Immature natural killer cell (primary cell): ENCODE measurements at regions not wholly inside any gene's neighbourhood (a gene's known extent, or its start where the extent isn't known, plus 50 kb on each side); places are given as distances from the start of the nearest gene placed in this dataset.

Source experiments
- DNase-seq, 3 donors: peaks; one replicate each; pipeline ENCODE4 v3.0.0; 2022; ENCODE audit warnings: mixed read lengths in 1 of 3
- H3K27ac Mint-ChIP-seq, 6 donors: one replicate each; pipeline ENCODE4 v1.8.0; 2020; ENCODE audit warnings: mixed read lengths in 6 of 6, mild to moderate bottlenecking in 5 of 6, inconsistent platforms in 4 of 6, moderate library complexity in 3 of 6
- H3K27me3 Mint-ChIP-seq, 3 donors: one replicate each; pipeline ENCODE4 v1.8.0; 2020 to 2021; ENCODE audit warnings: low read depth in 3 of 3, mild to moderate bottlenecking in 3 of 3, mixed read lengths in 3 of 3, moderate library complexity in 3 of 3, inconsistent platforms in 1 of 3
- H3K36me3 Mint-ChIP-seq, 3 donors: one replicate each; pipeline ENCODE4 v1.8.0; 2020; ENCODE audit warnings: mixed read lengths in 3 of 3, inconsistent platforms in 2 of 3, mild to moderate bottlenecking in 2 of 3
- H3K4me1 Mint-ChIP-seq, 2 donors: one replicate each; pipeline ENCODE4 v1.8.0; 2020; ENCODE audit warnings: inconsistent platforms in 2 of 2, mild to moderate bottlenecking in 2 of 2, mixed read lengths in 2 of 2, moderate library complexity in 1 of 2
- H3K4me3 Mint-ChIP-seq, 5 donors: one replicate each; pipeline ENCODE4 v1.8.0; 2020; ENCODE audit warnings: mild to moderate bottlenecking in 5 of 5, mixed read lengths in 5 of 5, inconsistent platforms in 3 of 5, moderate library complexity in 3 of 5
- H3K9me3 Mint-ChIP-seq, 6 donors: one replicate each; pipeline ENCODE4 v1.8.0; 2020; ENCODE audit warnings: mild to moderate bottlenecking in 6 of 6, mixed read lengths in 6 of 6, inconsistent platforms in 4 of 6, moderate library complexity in 3 of 6

GRCh38 chr2:239574434-239575156, 173.8 kb upstream of the HDAC4 start:
- Mint-ChIP-seq H3K36me3 (no peaks in the 10 kb centered on the region), H3K4me3 (no peak overlapping the region), H3K27me3 (peaks cover 4 to 7% (median 5%) of the 10 kb centered on the region in 3 donors), H3K27ac (peak overlapping the region in 1 of 6 donors; percentile 11), H3K4me1 (no peaks in the 10 kb centered on the region), H3K9me3 (no peaks in the 10 kb centered on the region)
- DNase-seq, result no peak

- Mint-ChIP-seq H3K4me3 (no peak overlapping the region), H3K27ac (peak overlapping the region in 1 of 6 donors; percentile 11), H3K9me3 (no peaks in the 10 kb centered on the region), H3K4me1 (no peaks in the 10 kb centered on the region), H3K36me3 (no peaks in the 10 kb centered on the region), H3K27me3 (peaks cover 4 to 7% (median 5%) of the 10 kb centered on the region in 3 donors)
- no peak for DNase-seq
Measured at GRCh38 chr2:239574054-239574433, 173.2 kb upstream of the HDAC4 start.

DNA sequence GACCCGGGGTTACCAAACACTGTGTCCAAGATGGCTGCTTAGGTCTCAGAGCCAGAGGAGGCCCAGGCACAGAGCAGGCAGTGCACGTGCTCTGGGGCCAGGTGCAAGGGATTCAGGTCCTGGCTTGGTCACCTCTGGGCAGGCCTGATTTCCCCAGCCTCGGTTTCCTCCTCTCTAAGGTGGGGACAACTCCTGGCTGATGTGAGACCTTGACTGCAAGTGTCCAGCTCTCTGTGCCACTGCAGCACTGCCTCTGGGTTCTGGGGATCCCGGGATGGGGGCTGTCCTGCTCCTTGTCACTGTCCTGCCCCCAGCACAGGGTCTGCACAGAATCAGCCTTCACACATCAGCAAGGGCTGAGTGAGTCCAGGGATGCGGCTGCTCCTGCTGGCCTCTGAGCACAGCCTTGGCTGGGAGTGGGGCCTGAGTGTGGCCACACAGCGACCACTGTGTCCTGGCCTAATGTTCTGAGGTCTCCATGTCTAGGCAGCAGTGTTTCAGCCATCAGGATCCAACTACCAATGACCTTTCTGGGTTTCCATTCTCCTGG, 170.2 kb upstream of the HDAC4 start:
- Mint-ChIP-seq H3K27ac (no peak overlapping the region), H3K4me1 (no peaks in the 10 kb centered on the region), H3K9me3 (no peaks in the 10 kb centered on the region), H3K4me3 (no peak overlapping the region), H3K27me3 (peaks cover 1 to 6% (median 4%) of the 10 kb centered on the region in 3 donors), H3K36me3 (no peaks in the 10 kb centered on the region)
- no peak for DNase-seq

DNA sequence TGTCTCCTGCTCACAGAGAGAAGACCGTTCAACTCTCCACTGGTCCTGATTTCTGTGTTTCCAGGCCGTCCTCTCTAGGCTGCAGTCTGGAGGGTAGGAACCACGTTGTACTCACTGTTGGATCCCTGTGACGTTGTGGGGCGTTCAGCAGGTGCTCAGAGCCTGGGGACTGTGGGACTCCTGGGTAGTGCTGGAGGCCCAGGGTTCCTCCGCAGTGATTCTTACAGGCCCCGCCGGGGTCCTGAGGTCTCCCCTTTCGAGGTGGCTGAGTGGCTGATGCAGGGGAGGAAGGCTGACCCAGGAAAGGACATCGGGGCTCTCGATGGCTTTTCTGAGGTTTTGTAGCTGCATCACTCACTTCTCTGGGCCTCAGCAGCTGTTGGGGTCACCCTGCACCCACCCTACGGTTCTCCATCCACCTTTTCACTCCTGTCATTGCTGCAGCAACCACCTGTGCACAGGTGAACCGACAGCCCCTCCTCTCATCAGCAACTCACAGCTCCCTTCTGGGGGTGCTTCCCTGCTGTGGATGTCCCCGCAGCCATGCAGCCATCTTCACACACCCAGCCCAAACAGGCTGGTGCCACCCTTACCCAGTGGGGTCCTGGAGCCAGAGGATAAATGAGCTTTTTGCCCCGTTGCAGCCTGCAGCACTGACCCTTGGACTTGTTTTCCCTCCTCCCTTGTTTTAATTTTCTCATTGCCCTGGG, 169.6 kb upstream of the HDAC4 start:
- H3K36me3 Mint-ChIP-seq, result no peaks in the 10 kb centered on the region
- H3K4me3 Mint-ChIP-seq, result no peak overlapping the region
- H3K27ac Mint-ChIP-seq, result peak overlapping the region in 1 of 6 donors; percentile 26
- H3K27me3 Mint-ChIP-seq, result peaks cover 1 to 6% (median 4%) of the 10 kb centered on the region in 3 donors
- H3K4me1 Mint-ChIP-seq, result no peaks in the 10 kb centered on the region
- DNase-seq, result no peak
- H3K9me3 Mint-ChIP-seq, result no peaks in the 10 kb centered on the region

DNA sequence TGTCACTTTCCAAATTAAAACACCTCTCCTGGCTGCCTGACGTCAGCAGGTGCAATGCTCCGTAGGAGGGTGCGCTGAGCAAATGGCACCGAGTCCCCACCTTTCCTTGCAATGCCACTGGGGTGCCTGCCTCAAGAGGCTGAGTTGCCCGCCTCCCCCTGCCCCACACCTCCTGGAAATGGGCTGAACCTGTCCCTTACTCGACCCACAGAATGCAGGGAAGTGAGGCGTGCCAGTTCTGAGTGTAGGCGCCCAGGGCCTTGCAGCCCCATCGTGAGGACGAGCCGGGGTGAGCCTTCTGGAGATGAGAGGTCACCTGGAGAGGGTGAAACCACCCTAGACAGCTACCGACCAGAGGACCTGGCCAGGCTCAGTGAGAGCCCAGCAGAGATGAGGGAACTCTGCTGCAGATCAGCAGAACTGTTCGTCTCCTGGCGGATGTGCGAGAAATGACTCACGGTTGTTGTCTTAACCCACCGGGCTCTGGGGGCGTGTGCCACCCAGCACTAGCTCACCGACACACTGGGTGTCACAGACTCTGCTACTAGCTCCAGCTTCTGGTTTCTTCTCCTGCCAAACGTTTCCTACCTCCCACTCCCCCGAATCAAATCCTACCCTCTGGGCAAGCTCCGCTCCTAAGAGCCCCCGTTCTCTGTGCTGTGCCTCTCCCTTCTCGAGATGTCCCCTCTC, 168.7 kb upstream of the HDAC4 start:
- Mint-ChIP-seq H3K27me3 (peaks cover 1 to 4% (median 2%) of the 10 kb centered on the region in 3 donors), H3K4me3 (no peak overlapping the region), H3K36me3 (no peaks in the 10 kb centered on the region), H3K9me3 (no peaks in the 10 kb centered on the region), H3K27ac (peak overlapping the region in 1 of 6 donors; percentile 45), H3K4me1 (no peaks in the 10 kb centered on the region)
- peak in 1 of 3 donors; percentile 24 for DNase-seq

DNA sequence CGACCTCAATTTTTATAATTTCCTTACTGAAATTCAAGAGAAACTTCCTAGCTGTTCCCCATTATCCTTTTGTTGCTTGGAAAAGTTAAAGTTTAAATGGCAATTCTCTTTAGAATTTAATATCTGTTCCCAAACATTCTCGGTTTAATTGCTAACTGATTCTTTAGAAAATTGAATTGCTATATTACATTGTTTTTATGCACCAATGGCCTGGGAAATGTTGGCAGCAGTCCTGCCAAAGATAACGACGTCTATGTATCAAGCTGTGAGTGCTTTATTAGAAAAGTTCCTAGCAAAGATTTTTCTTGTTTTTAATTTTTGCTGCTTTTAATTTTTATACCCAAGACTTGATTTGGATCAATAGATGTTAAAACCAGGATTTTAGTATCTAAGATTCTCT, 167.8 kb upstream of the HDAC4 start:
- Mint-ChIP-seq H3K36me3 (no peaks in the 10 kb centered on the region), H3K4me1 (no peaks in the 10 kb centered on the region), H3K9me3 (no peaks in the 10 kb centered on the region), H3K27me3 (peaks cover 1 to 4% (median 2%) of the 10 kb centered on the region in 3 donors), H3K4me3 (no peak overlapping the region), H3K27ac (no peak overlapping the region)
- no peak for DNase-seq

DNA sequence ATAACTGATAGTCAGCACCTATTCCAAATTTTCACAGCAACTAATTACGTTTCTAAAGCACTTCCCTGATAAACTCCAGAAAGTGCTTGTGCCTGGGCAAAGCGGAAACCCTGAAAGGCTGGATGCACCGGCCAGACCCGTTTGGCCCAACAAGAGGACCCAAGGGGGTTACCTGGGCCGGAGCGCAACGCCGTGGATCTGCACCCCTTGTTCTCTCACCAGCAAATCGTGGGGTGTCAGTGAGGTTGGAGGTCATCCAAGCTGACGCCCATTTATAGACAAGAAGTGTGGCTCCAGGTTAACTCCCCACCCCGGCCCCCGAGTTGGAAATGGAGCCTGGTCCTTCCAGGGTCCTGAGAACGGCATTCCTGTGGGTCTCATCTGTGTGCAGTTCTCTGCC, 167.0 kb upstream of the HDAC4 start:
- H3K27me3 Mint-ChIP-seq, result peaks cover 2 to 5% (median 4%) of the 10 kb centered on the region in 3 donors
- no peak overlapping the region for H3K27ac Mint-ChIP-seq
- H3K9me3 Mint-ChIP-seq, result no peaks in the 10 kb centered on the region
- no peaks in the 10 kb centered on the region for H3K36me3 Mint-ChIP-seq
- H3K4me1 Mint-ChIP-seq, result no peaks in the 10 kb centered on the region
- H3K4me3 Mint-ChIP-seq, result no peak overlapping the region
- DNase-seq, result no peak

DNA sequence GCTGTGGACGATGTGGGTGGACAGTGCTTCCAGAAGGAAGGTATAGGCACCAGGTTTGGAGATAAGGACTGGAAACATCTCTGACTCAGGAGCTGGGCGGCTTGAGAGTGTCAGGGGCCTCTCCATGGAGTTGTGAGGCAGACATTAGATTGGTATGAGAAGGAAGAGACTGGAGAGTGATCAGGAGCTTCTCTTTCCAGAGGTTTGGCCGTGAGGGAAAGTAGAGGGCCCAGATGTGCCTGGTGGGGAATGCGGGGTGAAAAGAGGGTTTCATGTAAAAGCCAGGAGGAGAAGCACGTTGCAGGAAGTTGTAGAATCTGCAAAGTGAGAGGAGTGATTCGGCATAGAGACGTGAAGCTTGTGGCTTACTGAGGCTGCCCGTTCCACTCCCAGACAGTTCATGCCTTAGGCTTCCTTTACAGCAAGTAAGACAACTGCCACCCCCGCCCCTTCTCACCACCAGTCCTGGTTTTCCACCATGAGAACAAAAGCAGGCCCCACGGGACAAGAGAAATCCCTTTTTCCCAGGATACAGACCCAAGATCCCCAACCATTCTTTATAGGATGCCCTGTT, 166.3 kb upstream of the HDAC4 start:
- no peaks in the 10 kb centered on the region for H3K4me1 Mint-ChIP-seq
- H3K27me3 Mint-ChIP-seq, result peaks cover 0 to 5% (median 2%) of the 10 kb centered on the region in 3 donors
- H3K36me3 Mint-ChIP-seq, result no peaks in the 10 kb centered on the region
- H3K4me3 Mint-ChIP-seq, result no peak overlapping the region
- H3K27ac Mint-ChIP-seq, result no peak overlapping the region
- DNase-seq, result no peak
- no peaks in the 10 kb centered on the region for H3K9me3 Mint-ChIP-seq

DNA sequence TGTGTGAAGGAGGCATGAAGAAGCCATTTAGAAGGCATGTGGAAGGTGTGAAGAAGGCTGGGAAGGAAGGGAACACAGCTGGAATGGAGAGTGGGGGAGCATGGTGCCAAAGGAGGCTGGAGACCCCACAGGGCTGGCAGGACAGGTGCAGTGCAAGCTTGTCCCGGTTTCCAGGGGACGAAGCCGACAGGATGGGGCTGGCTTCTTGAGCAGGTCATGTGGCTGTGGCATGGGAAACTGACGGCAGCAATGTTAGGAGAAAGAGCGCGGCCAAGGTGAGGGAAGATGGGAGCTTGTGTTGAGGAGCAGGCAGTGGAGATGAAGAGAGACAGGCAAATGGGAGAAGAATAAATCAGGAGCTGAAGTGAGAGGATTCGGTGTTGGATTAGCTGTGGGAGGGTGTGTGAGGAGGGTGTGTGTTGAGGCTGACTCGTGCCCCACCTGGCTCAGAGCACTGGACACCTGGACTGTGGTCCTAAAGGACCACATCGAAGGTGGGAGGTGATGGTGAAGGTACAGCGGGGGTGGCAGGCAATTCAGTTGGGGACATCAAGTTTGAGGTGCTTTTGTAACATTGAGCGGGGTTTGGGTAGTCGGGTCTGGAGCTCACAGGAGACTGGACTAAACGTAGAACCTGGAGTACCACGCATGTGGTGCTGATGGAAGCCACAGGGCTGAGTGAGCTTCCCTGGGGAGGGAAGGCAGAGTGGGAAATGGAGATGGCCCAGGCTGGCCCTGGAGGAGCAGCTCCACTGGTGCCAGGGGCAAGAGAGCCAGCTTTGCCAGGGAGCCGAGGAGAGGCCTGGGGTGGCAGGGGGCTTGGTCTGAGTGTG, 165.6 kb upstream of the HDAC4 start:
- H3K27me3 Mint-ChIP-seq, result peaks cover 2 to 5% (median 3%) of the 10 kb centered on the region in 3 donors
- H3K4me3 Mint-ChIP-seq, result no peak overlapping the region
- no peak for DNase-seq
- H3K36me3 Mint-ChIP-seq, result no peaks in the 10 kb centered on the region
- no peak overlapping the region for H3K27ac Mint-ChIP-seq
- no peaks in the 10 kb centered on the region for H3K4me1 Mint-ChIP-seq
- no peaks in the 10 kb centered on the region for H3K9me3 Mint-ChIP-seq

- DNase-seq, result no peak
- H3K27me3 Mint-ChIP-seq, result peaks cover 2 to 3% (median 3%) of the 10 kb centered on the region in 3 donors
- no peaks in the 10 kb centered on the region for H3K9me3 Mint-ChIP-seq
- H3K4me1 Mint-ChIP-seq, result no peaks in the 10 kb centered on the region
- no peaks in the 10 kb centered on the region for H3K36me3 Mint-ChIP-seq
- H3K4me3 Mint-ChIP-seq, result no peak overlapping the region
- no peak overlapping the region for H3K27ac Mint-ChIP-seq
Measured at GRCh38 chr2:239564587-239564986, 163.8 kb upstream of the HDAC4 start.

- H3K27me3 Mint-ChIP-seq, result peaks cover 2 to 3% (median 3%) of the 10 kb centered on the region in 3 donors
- no peak for DNase-seq
- no peak overlapping the region for H3K4me3 Mint-ChIP-seq
- H3K9me3 Mint-ChIP-seq, result no peaks in the 10 kb centered on the region
- H3K36me3 Mint-ChIP-seq, result no peaks in the 10 kb centered on the region
- H3K4me1 Mint-ChIP-seq, result no peaks in the 10 kb centered on the region
- H3K27ac Mint-ChIP-seq, result no peak overlapping the region
Measured at GRCh38 chr2:239563561-239563960, 162.7 kb upstream of the HDAC4 start.

GRCh38 chr2:239561446-239562001, 160.7 kb upstream of the HDAC4 start:
- DNase-seq, result no peak
- Mint-ChIP-seq H3K9me3 (no peaks in the 10 kb centered on the region), H3K27ac (no peak overlapping the region), H3K27me3 (peaks cover 2 to 3% (median 3%) of the 10 kb centered on the region in 3 donors), H3K36me3 (no peaks in the 10 kb centered on the region), H3K4me1 (no peaks in the 10 kb centered on the region), H3K4me3 (no peak overlapping the region)
